A549 (cell line): ENCODE measurements at regions not wholly inside any gene's neighbourhood (a gene's known extent, or its start where the extent isn't known, plus 50 kb on each side); places are given as distances from the start of the nearest gene placed in this dataset.
"Not testable (repeated sequence)": the region's sequence is repeated elsewhere in the genome, so short reads cannot be mapped to it uniquely, and the experiment has no call there.

ENCODE experiments used
- ATAC-seq, 2 experiments: fragments of 200-7000 bp in 1 of 2; fragments of >200 bp in 1 of 2; cut with Nextera tagmentation in 1 of 2; cut with Tn5 transposase in 1 of 2; 3 replicates each; pipeline versions ENCODE4 v1.8.0 to v1.9.1; 2018 to 2020; ENCODE audit warnings: mild to moderate bottlenecking in 1 of 2, moderate library complexity in 1 of 2
- CTCF ChIA-PET: fragments of 300-600 bp; sonication (Branson Sonifier 250); formaldehyde crosslinking; extraction: SDS; loops from one replicate; lab custom pipeline; 2021; ENCODE audit warnings: antibody characterized with exemption, inconsistent platforms; lab: Yijun Ruan, JAX
- POLR2A ChIA-PET: fragments of 350-600 bp; formaldehyde crosslinking; extraction: SDS; loops from one replicate; lab custom pipeline; 2021; ENCODE audit warnings: antibody characterized with exemption, inconsistent platforms; lab: Yijun Ruan, JAX
- DNase-seq, 2 experiments: peaks; one replicate each; pipeline versions ENCODE4 v3.0.0 to v3.0.0-alpha.2; 2011 to 2016; ENCODE audit warnings: low read depth in 1 of 2, low spot score in 1 of 2
- FAIRE-seq: peaks from 2 replicates; lab custom pipeline; 2011; peaks lifted over from hg19 to GRCh38; lab: Jason Lieb, UNC
- H3K27ac ChIP-seq, 2 experiments: fragments of >200 bp; sonication (Bioruptor Twin); formaldehyde crosslinking; 3 replicates each; pipeline ENCODE4 v1.5.1; 2016 to 2017
- H3K4me1 ChIP-seq: fragments of >200 bp; sonication (Bioruptor Twin); formaldehyde crosslinking; 3 replicates; pipeline ENCODE4 v1.6.1; 2016
- H3K4me2 ChIP-seq: fragments of >200 bp; sonication (Bioruptor Twin); formaldehyde crosslinking; 3 replicates; pipeline ENCODE4 v1.6.1; 2016
- H3K4me3 ChIP-seq: fragments of >200 bp; sonication (Bioruptor Twin); formaldehyde crosslinking; 3 replicates; pipeline ENCODE4 v1.5.1; 2016
- H3K9me3 ChIP-seq: fragments of >200 bp; sonication (Bioruptor Twin); formaldehyde crosslinking; 3 replicates; pipeline ENCODE4 v1.6.1; 2016
- BHLHE40 ChIP-seq: IDR thresholded peaks from 2 replicates; pipeline ENCODE4 v1.6.1; 2012; ENCODE audit warnings: low read depth, low read length, inconsistent platforms
- CBX2 ChIP-seq: fragments of 200-600 bp; sonication (generic); IDR thresholded peaks from 2 replicates; pipeline ENCODE4 v1.6.1; 2016; ENCODE audit warnings: low read depth, mild to moderate bottlenecking, borderline replicate concordance
- CBX8 ChIP-seq: fragments of 200-600 bp; sonication (generic); IDR thresholded peaks from 2 replicates; pipeline ENCODE4 v1.6.1; 2016
- CHD2 ChIP-seq: fragments of 150-350 bp; IDR thresholded peaks from 2 replicates; pipeline ENCODE4 v1.6.1; 2014; ENCODE audit warnings: low read length; ENCODE audit not compliant: partially characterized antibody
- CHD4 ChIP-seq: fragments of 200-600 bp; sonication (generic); IDR thresholded peaks from 2 replicates; pipeline ENCODE4 v1.6.1; 2016; ENCODE audit warnings: antibody characterized with exemption, mild to moderate bottlenecking, borderline replicate concordance
- ESRRA ChIP-seq: fragments of 150-350 bp; IDR thresholded peaks from 2 replicates; pipeline ENCODE4 v1.6.1; 2014; ENCODE audit warnings: mild to moderate bottlenecking, low read length, borderline replicate concordance
- FOXS1 ChIP-seq: fragments of 250-450 bp; sonication (Bioruptor Pico); IDR thresholded peaks from 2 replicates; pipeline ENCODE4 v1.5.0; 2020; ENCODE audit warnings: mild to moderate bottlenecking, moderate library complexity
- GATA3 ChIP-seq: IDR thresholded peaks from 2 replicates; pipeline ENCODE4 v1.6.1; 2012; ENCODE audit warnings: borderline replicate concordance
- HOXA7 ChIP-seq: fragments of 250-450 bp; sonication (Bioruptor Pico); IDR thresholded peaks from 2 replicates; pipeline ENCODE4 v1.5.0; 2020; ENCODE audit warnings: mild to moderate bottlenecking, moderate library complexity
- JUN ChIP-seq, 2 experiments: fragments of >200 bp; sonication (Bioruptor Twin); formaldehyde crosslinking; IDR thresholded peaks; 2 replicates in 1 of 2; 3 replicates in 1 of 2; pipeline ENCODE4 v1.6.1; 2016 to 2017
- MAFK ChIP-seq: fragments of 450-650 bp; IDR thresholded peaks from 2 replicates; pipeline ENCODE4 v1.6.1; 2014; ENCODE audit not compliant: partially characterized antibody
- RARB ChIP-seq: fragments of 250-450 bp; sonication (Bioruptor Pico); IDR thresholded peaks from 2 replicates; pipeline ENCODE4 v1.8.0; 2021; ENCODE audit warnings: mild to moderate bottlenecking, moderate library complexity
- RCOR1 ChIP-seq: fragments of 150-350 bp; IDR thresholded peaks from 2 replicates; pipeline ENCODE4 v1.6.1; 2014; ENCODE audit warnings: antibody characterized with exemption, low read length, low read depth
- SREBF2 ChIP-seq: fragments of 450-650 bp; IDR thresholded peaks from 2 replicates; pipeline ENCODE4 v1.6.1; 2014; ENCODE audit warnings: mild to moderate bottlenecking, moderate library complexity
- TFCP2L1 ChIP-seq: fragments of 250-450 bp; sonication (Bioruptor Pico); IDR thresholded peaks from 2 replicates; pipeline ENCODE4 v1.5.0; 2021; ENCODE audit warnings: mild to moderate bottlenecking
- ZFP36 ChIP-seq: fragments of 450-650 bp; IDR thresholded peaks from 2 replicates; pipeline ENCODE4 v1.6.1; 2014; ENCODE audit warnings: borderline replicate concordance; ENCODE audit not compliant: partially characterized antibody
- WGBS: methylation state at CpG from one replicate; pipeline ENCODE4 v1.1.6; 2017; ENCODE audit errors: missing lambda C conversion rate; 5-methylcytosine and 5-hydroxymethylcytosine counted together
- TF ChIP-seq, protein P1 (sequence below): IDR thresholded peaks from 2 replicates; pipeline ENCODE4 v1.6.1; 2012
- TF ChIP-seq, protein P2 (sequence below): IDR thresholded peaks from 2 replicates; pipeline ENCODE4 v1.6.1; 2012; ENCODE audit warnings: low read depth, borderline replicate concordance
- TF ChIP-seq, protein P3 (sequence below): fragments of >200 bp; sonication (Bioruptor Twin); formaldehyde crosslinking; IDR thresholded peaks from 3 replicates; pipeline ENCODE4 v1.5.1; 2016

DNA sequence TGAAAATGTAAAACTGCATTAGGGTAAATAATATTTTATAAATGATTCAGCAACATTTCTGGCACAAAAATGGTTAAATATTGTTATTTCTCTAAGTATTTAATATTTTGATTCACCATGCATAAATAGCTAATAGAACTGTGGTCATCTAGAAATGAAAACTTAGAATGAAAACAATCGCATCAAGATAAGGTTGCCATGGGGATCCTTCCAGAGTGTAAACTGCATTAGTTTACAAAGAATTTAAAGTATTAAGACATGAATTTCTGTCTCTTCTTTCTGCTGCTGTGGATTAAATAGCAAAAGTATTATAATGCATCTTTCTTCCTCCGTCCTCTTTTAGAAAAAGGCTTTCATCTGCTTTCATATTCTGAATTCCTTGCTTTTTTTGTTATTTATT, 1064.6 kb upstream of the SLIT2 start:
- FAIRE-seq (no peak), ATAC-seq (no peak), DNase-seq (no peak)
- ChIA-PET CTCF (no interaction called here), POLR2A (no interaction called here)
- Histone ChIP-seq H3K27ac (no peak overlapping the region), H3K4me1 (no peaks in the 10 kb centered on the region), H3K4me2 (no peak overlapping the region), H3K9me3 (no peaks in the 10 kb centered on the region), H3K4me3 (no peak overlapping the region)
- TF ChIP-seq CHD2, result no peak
- no peak for TF ChIP-seq GATA3
- no peak for TF ChIP-seq RARB (CRISPR knock-in tag)
- TF ChIP-seq HOXA7 (CRISPR knock-in tag), result no peak
- no peak for TF ChIP-seq BHLHE40
- no peak for TF ChIP-seq SREBF2
- TF ChIP-seq JUN (IDR thresholded peaks at IDR 0.05), result no peak
- 17% methylated on average over 2 of the region's 2 CpGs for WGBS

DNA sequence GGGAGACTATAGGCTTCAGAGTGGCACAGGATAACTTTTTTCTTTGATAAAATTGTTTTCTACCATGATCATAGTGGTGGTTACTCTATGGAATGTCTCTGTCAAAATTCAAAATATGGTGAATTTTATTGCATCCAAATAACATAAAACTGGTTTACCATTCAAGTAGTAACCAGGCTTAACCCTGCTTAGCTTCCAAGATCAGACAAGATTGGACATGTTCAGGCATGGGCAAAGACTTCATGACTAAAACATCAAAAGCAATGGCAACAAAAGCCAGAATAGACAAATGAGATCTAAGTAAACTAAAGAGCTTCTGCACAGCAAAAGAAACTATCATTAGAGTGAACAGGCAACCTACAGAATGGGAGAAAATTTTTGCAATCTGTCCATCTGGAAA, 1070.1 kb upstream of the SLIT2 start:
- H3K27ac ChIP-seq, FAIRE-seq, DNase-seq, H3K4me3 ChIP-seq, ATAC-seq, POLR2A ChIA-PET, H3K4me1 ChIP-seq, CTCF ChIA-PET, H3K9me3 ChIP-seq, H3K4me2 ChIP-seq: not testable (repeated sequence)

DNA sequence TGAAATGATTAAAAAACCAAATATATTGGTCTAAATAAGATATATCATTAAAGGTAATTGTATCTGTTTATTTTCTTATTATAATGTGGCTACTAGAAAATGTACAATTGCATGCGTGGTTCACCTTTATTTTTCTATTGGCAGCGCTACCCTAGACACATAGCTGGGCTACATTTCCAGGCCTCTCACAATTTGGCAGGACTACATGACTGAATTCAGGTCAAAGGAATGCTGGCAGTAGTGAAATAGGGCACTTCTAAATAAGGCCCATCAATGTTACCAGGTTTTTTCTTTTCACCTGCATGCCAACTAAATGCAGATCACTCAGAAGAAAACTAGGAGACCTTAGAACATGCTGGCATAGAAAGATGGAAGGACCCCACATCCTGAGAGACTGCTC, 1072.9 kb upstream of the SLIT2 start:
- CTCF ChIA-PET, result no interaction called here
- no peak for ATAC-seq
- H3K4me2 ChIP-seq, result no peak overlapping the region
- POLR2A ChIA-PET, result no interaction called here
- no peak overlapping the region for H3K27ac ChIP-seq
- no peaks in the 10 kb centered on the region for H3K4me1 ChIP-seq
- H3K4me3 ChIP-seq, result no peak overlapping the region
- H3K9me3 ChIP-seq, result no peaks in the 10 kb centered on the region
- no peak for DNase-seq
- no peak for FAIRE-seq
- WGBS, result 3% methylated on average over 2 of the region's 2 CpGs
- TF ChIP-seq CHD4, result no peak
- no peak for TF ChIP-seq TFCP2L1 (CRISPR knock-in tag)
- TF ChIP-seq FOXS1 (CRISPR knock-in tag), result no peak
- TF ChIP-seq CBX2, result no peak

DNA sequence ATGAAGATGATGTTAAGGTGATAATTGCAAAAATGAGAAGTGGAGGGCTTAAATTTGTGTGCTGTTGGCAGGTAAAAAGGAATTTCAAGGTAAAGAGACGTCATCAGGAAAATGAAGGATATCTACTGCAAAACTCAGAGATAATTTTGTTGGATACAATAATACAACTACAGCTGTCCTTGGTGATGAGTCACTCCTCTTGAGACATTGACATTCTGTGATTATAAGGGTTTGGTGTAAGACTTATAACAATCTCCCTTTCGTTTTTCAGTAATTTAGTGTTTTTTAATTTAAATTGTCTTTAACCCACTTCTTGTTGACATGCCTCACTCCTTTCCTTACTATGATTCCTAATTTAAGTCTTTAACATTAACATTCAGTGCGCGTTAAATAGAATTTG, 1074.1 kb upstream of the SLIT2 start:
- ChIA-PET POLR2A (no interaction called here), CTCF (no interaction called here)
- Histone ChIP-seq H3K27ac (no peak overlapping the region), H3K4me1 (no peaks in the 10 kb centered on the region), H3K4me3 (no peak overlapping the region)
- 47% methylated on average over 4 of the region's 4 CpGs for WGBS
- DNase-seq, result no peak
- no peak for FAIRE-seq
- no peak for ATAC-seq
- no peak for TF ChIP-seq ESRRA
- TF ChIP-seq MAFK, result no peak
- TF ChIP-seq GATA3, result no peak
- TF ChIP-seq, protein P1, sequence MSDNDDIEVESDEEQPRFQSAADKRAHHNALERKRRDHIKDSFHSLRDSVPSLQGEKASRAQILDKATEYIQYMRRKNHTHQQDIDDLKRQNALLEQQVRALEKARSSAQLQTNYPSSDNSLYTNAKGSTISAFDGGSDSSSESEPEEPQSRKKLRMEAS, result no peak
- TF ChIP-seq CBX8, result no peak
- TF ChIP-seq, protein P2, sequence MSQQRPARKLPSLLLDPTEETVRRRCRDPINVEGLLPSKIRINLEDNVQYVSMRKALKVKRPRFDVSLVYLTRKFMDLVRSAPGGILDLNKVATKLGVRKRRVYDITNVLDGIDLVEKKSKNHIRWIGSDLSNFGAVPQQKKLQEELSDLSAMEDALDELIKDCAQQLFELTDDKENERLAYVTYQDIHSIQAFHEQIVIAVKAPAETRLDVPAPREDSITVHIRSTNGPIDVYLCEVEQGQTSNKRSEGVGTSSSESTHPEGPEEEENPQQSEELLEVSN, result no peak
- no peak for TF ChIP-seq ZFP36
- TF ChIP-seq, all 56 proteins: peak for 0
- no peak overlapping the region for H3K4me2 ChIP-seq
- no peaks in the 10 kb centered on the region for H3K9me3 ChIP-seq

DNA sequence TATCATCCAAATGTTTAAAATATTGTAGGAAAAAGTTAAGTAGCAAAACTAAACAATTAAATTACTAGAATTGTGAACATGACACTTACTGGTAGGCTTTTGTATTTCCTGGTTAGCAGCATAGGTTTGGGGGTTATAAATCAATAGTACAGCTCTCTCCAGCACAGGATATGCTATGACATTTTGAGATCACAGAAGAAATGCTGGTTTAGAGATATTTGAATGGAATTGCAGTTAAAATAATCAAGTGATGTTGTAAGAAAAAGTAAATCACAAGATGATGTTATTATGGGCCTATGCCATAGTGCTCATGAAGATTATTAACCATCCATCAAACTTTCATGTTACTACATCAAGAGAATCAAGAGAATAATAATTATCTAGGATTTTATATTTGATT, 1079.9 kb upstream of the SLIT2 start:
- no peaks in the 10 kb centered on the region for H3K4me1 ChIP-seq
- DNase-seq (no peak), FAIRE-seq (no peak), ATAC-seq (no peak)
- TF ChIP-seq SREBF2 (no peak), RCOR1 (no peak)
- TF ChIP-seq, protein P3, sequence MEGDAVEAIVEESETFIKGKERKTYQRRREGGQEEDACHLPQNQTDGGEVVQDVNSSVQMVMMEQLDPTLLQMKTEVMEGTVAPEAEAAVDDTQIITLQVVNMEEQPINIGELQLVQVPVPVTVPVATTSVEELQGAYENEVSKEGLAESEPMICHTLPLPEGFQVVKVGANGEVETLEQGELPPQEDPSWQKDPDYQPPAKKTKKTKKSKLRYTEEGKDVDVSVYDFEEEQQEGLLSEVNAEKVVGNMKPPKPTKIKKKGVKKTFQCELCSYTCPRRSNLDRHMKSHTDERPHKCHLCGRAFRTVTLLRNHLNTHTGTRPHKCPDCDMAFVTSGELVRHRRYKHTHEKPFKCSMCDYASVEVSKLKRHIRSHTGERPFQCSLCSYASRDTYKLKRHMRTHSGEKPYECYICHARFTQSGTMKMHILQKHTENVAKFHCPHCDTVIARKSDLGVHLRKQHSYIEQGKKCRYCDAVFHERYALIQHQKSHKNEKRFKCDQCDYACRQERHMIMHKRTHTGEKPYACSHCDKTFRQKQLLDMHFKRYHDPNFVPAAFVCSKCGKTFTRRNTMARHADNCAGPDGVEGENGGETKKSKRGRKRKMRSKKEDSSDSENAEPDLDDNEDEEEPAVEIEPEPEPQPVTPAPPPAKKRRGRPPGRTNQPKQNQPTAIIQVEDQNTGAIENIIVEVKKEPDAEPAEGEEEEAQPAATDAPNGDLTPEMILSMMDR, result no peak
- POLR2A ChIA-PET, result no interaction called here
- H3K4me2 ChIP-seq, result no peak overlapping the region
- H3K4me3 ChIP-seq, result no peak overlapping the region
- no peak overlapping the region for H3K27ac ChIP-seq
- no peaks in the 10 kb centered on the region for H3K9me3 ChIP-seq
- CTCF ChIA-PET, result no interaction called here
